Pons (tissue), 1 donor: ENCODE measurements at regions not wholly inside any gene's neighbourhood (a gene's known extent, or its start where the extent isn't known, plus 50 kb on each side); places are given as distances from the start of the nearest gene placed in this dataset.
A peak's percentile ranks its signal among the peaks of the same experiment; 100 is the strongest.
"Not testable (repeated sequence)": the region's sequence is repeated elsewhere in the genome, so short reads cannot be mapped to it uniquely, and the experiment has no call there.

Source experiments
- DNase-seq: peaks from one replicate; pipeline ENCODE4 v3.0.0-alpha.2; 2016; ENCODE audit warnings: low spot score

DNA sequence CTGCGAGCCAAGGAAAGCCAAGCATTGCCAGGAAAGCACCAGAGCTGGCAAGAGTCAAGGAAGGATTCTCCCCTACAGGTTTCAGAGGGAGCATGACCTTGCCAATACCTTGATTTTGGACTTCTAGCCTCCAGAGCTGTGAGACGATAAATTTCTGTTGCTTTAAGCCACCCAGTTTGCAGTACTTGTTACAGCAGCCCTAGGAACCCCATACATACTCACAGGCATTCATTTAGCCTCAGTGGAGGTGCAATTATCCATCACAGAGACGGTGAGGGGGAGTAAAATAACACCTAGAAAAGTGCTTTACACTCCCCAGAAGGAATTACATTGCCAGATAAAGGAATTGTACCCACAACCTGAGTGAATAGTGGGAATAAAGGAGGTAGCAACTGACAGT lies 167.4 kb upstream of the NFIA start:
- no peak for DNase-seq

DNA sequence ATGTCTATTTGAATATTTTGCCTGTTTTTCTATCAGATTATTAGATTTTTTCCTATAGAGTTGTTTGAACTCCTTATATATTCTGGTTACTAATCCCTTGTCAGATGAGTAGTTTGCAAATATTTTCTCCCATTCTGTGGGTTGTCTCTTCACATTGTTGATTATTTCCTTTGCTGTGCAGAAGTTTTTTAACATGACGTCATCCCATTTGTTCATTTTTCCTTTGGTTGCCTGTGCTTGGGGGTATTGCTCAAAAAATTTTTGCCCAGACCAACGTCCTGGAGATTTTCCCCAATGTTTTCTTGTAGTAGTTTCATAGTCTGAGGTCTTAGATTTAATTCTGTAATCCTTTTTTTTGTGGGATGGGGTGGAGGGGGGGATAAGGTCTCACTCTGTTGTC lies 168.7 kb upstream of the NFIA start:
- not testable (repeated sequence) for DNase-seq

DNA sequence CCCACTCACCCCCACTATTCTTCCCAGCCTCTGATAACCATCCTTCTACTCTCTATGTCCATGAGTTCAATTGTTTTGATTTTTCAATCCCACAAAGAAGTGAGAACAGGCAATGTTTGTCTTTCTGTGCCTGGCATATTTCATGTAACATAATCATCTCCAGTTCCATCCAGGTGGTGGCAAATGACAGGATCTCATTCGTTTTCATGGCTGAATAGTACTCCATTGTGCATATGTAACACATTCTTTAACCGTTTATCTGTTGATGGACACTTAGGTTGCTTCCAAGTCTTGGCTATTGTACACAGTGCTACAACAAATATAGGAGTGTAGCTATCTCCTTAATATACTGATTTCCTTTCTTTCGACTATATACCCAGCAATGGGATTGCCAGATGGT lies 169.3 kb upstream of the NFIA start:
- no peak for DNase-seq

DNA sequence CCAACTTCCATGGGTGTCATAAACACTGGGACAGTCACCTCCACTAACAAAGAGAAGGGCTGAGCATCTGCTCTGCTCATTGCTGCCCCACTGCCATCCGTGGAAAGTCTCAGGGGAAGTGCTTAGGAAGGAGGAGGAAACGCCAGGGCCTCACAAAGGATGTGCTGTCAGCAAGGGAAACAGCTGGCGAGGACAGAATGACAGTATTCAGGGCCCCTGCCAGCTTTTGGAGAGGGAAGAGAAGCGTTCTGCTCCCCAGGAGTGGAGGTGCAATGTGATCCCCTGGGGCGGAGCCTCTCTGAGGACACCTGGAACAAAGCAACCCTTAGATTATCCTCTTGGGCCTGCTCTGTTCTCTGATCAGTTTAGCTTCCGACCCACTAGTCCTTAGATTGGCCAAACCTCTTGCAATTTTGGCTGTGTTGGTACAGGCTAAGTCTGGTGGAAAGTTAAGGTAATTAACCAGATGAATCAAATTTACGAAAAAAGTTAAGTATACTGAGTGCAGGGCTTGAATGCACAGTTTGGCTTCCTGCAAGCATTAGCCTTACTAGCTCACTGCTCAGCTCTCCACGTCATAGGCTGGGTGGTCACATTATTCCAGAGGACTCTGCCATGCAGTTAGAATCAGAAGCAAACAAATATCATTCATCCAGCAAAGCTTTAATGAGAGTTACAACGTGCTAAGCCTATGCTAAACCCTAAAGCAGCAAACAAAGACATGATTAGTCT lies 170.2 kb upstream of the NFIA start:
- DNase-seq: peak; percentile 48

DNA sequence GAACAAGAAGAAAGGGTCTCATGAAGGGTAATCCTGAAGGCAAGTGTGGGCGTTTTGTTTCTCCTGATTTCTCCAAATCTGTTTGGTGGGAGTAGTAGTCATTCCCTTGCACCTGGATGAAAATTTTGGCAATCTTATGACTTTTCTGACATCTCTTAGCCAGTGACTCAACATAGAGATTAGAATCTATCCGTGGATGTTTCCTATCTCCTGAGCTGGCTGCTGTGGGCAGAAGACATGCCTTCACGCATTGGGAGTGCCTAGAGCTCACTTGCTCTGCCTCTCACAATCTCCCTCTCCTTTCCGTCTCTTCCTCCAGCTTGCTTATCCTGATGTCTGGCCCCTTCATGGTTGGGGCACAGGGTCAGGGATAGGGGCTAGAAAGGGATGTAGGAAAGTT lies 174.2 kb upstream of the NFIA start:
- DNase-seq: no peak

DNA sequence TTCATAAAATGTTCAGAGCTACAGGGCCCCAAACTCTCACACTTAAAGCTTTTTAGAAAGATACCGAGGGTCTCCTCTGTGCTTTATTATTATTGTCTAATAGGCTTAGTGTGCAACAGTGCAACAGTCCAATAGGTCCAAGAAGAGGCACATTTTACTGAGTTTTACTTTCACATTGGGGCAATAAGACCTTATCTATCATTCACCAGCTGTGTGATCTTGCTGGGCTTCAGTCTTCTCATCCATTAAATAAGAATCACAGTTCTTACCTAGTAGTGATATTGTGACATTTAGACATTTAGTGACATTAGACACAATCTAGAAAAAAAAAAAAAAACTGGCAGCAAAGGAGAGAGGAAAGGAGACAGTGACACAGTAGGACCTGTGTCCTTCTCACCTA lies 175.8 kb upstream of the NFIA start:
- DNase-seq: no peak

DNA sequence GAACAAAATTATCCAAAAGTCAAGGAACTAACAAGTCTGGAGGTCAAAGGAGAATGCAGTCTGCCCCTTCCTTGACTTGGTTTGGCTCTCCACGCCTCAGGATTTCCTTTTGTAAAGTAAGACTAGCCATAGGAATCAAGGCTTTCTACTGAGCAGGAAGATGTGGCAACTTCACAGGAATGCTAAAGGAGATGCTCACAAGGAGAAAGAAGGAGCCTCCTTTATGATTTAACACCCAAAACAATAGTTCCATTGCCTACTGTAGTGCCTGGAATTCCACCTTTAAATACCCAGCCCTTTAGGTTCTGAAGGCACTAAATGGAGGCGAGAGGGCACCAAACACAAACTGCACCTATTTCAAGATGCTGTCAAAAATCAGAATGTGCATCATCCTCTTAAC lies 176.3 kb upstream of the NFIA start:
- DNase-seq: no peak

DNA sequence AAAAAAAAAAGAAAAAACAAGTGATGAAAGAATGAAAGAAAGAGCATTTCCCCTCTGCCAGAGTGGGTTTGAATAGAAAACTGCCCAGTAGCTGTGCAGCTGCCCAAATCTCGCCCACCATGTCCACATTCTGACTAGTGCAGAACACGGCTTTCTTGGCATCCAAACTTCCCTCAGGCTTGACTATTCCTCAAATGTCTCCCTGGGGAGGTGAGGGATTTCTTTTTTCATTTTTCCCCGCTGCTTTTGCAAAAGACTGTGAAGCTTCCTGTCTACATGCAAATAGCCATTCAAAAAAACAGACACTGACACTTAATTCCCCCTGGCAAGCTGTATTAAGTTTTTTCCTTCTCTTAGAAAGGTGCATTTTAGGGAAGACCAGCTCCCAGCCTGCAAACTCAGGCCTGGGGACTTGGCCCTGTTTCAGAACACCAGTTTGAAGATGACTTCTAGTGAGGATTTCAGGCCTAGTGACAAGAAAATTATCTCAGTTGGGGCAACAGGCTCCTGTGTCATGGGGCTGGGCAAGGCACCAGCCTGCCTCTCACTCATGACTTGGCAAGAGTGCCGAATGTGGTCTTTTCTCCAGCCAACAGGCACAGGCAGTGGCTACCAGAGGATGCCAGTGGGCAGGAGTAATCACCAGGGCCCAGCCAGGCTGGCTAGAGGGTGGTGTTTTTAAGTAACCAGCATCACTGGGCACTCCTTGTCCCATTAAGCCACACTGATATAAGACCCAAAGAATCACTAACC lies 178.1 kb upstream of the NFIA start:
- DNase-seq: peak; percentile 40

DNA sequence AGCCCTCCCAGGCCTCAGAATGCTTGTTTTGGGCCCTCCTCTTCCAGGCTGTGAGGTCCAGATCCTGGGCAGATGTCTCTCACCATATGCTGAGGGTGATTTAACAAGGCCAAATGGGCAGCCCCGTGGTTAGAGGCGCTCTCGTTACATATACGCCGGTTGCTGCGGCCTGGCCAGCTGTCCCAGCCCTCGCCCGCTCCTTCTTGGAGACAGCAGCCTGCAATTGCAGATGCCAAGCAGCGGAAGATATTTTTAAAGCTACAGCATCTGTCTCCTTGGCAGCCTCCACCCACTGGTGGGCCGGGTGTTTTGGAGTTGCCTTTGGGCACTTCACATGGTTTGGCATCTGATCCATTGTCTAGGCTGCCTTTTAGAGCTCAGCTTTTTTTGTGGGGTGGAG lies 178.8 kb upstream of the NFIA start:
- DNase-seq: peak; percentile 45

DNA sequence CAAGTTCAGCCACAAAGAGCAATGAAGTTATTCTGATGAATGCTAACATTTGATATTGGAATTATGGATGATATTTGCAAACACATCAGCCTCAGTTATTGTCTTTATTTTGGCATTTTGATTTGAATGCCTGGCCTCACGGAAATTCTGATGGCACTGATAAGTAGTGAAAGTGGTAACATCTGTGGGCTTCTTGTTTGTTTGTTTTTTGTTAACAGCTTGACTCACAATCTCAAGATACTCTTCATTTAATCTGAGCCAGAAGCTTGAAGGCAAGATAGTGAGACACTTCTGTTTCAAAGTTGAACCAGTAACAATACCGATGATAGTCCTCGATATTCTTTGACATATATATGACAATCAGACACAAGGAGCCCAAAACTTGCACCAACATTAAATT lies 182.9 kb upstream of the NFIA start:
- no peak for DNase-seq

DNA sequence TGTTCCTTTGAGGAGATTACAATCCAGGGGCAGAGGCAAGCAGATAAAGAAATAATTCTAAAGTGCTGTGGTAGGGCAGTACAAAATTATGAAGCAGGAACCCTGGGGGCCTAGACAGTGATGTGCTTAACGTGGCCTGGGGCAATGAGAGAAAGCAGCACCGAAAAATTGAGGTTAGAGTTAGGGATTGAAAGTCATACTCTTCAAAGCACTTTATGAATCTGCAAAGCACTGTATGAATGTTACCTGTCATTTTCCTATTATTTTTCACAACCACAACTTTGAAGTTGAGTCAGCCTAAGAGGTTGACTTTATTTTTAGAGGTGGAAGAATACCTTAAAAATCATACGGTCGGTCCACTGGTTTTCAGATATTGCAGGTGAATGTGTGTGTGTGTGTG lies 183.4 kb upstream of the NFIA start:
- no peak for DNase-seq

DNA sequence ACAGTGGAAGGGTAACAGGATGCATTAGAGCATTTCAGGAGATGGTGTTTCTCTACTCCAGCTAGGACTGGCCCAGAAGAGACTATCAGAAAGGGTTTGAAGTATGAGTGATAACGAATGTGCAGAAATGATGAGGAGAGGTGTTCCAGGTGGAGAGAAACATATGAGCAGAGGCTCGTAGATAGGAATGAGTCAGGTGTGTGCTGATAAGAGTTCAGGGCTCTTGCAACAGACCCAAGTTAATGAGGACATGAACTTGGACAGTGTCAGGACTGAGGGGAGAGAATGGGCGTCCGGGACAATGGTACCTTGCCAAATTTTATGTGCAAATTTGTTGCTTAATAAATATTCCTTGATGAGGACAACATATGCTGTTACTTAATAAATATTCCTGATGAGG lies 183.9 kb upstream of the NFIA start:
- DNase-seq: no peak

DNA sequence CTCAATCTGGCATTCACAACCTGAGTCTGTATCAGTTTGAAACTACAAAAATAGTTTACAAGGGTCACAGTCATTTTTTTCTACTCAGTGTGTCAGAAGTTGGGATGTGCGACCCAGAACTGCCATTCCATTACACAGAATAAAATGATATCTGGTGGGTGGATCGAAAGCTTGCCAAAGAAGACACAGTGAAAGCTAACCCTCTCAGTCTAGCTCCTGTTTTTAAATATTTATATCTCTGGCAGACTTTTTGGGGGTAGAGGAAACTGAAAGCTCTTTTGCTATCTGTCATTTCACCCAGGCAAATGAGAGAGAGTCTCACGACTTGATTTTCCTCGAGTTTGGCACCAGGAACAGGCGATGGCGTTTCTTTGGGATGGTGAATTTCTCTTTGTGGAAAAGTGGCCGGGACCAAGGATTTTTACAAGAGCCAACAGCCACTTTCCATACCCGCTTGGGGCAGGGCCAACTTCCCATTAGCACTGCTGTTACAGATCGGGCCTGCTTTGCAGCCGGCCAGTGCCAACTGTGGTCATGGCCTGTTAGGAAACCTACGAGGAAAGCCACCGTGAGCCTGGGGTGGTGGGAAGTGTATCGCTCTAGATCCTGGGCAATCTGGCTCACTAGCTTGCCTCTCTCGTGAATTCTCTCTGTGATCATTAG lies 185.5 kb upstream of the NFIA start:
- no peak for DNase-seq

DNA sequence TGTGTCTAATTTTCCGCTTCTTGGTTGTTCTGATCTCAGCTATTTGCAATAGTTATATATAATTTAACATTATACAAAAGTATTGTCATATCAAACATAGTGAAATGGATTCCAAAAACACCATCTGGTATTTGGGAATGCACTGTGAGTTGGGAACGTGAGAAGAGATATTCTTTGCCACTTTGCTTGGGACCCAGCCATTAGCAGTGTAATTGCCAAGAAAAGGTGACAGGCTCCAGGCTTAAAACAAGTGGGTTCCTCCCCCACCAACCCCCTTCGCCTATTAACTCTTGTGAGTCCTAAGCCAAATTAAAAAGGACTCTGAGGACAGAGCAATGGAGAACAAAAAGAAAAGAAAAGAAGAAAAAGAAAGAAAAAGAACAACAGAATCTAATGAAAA lies 186.7 kb upstream of the NFIA start:
- no peak for DNase-seq

DNA sequence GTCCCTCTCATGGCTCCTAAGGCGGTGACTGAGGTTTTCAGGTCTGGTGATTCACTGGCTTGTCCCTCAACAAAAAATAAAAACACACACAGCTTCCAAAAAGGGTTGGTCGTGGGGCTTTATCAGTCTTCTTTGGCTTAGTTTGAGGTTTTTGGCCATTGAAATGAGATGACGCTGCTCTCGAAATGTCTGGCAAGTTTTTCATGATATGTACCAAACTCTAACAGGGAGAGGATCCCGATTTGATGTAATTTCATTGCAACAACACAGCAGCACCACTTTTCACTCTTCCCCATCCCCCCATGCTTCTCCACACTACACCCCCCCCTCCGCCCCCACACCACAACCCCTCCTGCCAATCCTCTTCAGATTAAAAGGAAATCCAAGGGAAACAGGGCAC lies 187.1 kb upstream of the NFIA start:
- DNase-seq: no peak

DNA sequence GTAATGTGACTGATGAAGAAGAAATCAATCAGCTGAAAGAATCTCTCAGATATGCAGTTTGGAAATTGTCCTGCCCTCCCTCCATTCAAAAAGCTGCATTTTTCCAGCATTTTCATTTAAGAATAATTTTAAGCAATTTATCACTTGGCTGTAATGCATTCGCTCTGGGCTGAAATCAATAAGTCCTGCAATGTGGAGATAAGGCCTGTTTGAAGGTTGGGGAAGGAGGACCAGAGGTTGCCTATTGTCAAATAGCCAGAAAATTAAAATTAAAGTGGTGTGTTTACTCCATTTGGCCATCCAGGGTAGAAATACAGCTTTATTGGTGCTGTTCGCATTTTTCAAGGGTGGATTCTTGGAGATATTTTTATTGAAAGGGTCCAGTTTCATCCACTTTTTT lies 187.6 kb upstream of the NFIA start:
- DNase-seq: no peak

DNA sequence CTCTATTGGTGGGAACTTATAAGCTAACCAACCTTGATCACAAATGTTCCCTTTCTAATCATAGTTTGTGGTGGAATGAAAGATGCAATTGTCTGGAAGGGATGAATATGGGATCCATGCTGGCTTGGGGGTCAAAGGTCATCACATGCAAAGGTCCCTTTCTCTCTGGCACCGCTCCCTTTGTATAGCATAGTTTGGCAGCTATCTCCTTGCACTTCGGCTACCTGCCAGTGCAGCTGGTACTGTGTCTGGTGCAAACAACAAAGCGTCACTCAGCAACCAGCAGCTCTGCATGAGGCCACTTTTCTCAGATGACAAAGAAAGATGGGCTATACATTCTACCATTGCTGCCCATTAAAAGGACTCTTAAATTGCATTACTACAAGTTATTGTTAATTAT lies 188.2 kb upstream of the NFIA start:
- DNase-seq: no peak

DNA sequence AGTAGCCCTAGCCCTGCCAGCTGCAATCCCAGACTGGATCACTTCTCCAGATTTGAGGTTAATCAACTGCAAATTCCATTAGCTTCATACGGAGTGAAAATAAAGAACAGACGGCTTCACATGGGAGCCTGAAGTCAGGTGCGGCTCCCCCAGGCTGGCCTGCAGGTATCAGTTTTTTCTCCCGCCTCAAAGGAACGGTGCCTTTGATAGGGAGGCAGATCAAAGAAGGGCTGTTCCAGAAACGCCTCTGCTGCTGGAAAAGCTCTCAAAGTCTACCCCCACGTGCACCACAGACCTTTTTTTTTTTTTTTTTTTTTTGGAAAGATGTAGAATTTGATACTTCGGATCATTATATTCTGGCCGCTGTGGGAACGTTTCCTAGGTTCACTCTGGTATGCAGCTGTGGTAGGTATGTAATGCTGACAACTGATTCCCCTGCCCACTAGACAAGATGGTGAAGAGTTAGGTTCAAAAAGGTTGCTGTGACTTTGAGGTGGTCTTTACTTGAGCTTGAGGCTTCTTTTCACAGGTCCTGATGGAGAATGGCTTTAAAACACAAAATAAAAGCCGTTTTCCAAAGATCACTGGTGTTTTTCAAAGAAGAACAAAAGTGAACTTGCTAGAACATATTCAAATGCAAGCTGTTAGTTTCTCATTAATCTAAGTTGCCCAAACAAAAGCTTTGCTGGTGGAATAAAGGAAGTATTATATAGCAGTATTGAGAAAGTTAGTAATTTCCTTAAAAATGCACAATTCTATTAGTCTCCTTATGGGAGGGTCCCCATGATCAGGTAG lies 189.0 kb upstream of the NFIA start:
- no peak for DNase-seq

DNA sequence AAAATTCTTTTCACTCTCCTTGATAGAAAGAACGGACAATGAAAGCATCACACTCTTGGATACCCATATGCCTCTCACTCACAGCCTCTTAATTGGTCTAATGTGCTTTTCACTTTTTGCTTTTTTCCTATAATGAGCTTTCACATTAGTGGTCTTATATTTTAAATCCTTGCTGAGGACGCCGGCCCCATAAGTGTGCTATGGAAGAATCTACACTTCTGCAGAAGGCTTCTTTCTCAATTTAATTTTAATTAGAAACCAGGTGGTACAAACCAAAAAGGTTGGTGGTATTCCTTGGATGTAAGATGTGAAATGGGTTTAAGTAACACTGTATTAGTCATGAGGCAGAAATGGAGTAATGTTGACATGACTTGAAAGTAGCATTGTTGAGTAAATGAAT lies 190.6 kb upstream of the NFIA start:
- no peak for DNase-seq

DNA sequence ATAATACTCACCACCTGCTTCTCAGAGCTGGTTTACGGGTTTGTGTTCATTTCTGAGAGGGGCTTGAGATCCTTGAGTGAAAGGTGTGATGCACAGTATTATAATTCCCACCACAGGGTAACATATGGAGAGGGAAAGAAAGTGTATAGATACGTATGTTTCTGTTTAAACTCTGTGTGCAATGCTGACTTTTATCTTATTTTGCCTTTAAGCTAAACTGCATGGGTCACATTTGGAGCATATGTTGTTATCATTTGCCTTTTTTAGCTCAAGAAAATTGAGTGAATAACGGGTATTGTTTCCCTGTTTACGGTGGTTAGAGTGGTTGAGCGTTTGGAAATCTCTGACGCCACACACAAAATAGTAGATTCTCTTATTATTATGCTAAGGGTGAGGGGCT lies 191.1 kb upstream of the NFIA start:
- DNase-seq: no peak

DNA sequence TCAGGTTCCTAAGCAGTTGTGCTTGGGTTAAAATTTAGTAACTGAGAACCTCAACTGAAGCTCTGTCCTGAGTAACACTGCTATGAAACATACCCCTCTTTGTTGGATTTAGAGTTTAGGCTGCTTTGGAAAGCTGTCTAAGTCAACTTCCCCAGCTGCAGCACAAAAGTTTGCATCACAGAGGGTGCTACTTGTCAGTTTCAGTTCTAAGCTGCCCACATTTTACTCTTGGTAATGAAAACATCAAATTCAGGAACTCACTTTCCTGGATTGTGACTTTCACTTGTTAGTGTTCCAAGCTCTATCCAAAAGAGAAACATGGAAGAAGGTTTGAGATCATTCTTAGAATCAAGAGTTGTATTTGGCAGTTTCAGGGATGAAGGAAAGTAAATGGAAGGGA lies 191.7 kb upstream of the NFIA start:
- DNase-seq: peak; percentile 48

DNA sequence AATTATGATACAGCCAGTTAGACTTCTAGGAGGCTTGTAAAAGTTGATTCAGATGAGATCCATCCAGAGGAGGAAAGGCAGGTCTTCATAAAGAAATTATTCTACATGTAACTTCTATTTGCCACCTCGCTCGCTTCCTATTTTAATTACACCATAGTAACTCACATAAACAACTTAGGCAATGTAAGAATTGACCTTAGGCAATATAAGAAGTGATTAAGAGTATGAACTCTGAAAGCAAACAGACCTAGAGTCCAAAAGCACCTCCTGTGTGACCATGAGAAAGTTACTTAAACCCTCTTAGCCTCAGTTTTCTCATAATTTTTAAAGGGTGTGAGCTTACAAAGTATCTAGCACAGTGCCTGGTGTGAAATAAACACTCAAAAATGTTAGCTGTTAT lies 192.7 kb upstream of the NFIA start:
- no peak for DNase-seq

DNA sequence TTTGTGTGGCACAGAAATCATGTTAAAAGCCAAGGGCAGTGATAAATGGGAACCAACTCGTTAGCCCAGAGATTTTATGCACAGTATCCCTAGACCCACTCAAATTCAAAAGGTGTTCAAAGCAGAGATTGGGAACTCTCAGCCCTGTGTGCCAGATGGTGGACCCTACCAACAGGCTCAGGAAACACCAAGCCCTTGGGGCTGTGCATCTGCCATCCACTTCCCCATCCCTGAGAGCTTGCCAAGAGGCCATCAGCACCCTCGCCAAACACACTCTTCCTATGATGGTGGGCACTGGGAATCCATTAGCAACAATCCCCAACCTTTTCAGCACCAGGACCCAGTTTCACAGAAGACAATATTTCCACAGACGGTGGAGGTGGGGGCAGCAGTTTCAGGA lies 194.2 kb upstream of the NFIA start:
- no peak for DNase-seq
